Right atrium auricular region (tissue), 2 donors: ENCODE measurements at regions not wholly inside any gene's neighbourhood (a gene's known extent, or its start where the extent isn't known, plus 50 kb on each side); places are given as distances from the start of the nearest gene placed in this dataset.

ENCODE experiments used
- DNase-seq: peaks from one replicate; pipeline ENCODE4 v3.0.0-alpha.2; 2019; ENCODE audit warnings: low spot score
- H3K27ac ChIP-seq, 2 donors: fragments of 200-600 bp; sonication (generic); 1 replicate in 1 of 2; 2 replicates in 1 of 2; pipeline ENCODE4 v1.5.1; 2016 to 2019
- H3K27me3 ChIP-seq, 2 donors: fragments of 200-600 bp; sonication (generic); one replicate each; pipeline versions ENCODE4 v1.5.1 to v1.6.0; 2017 to 2019
- H3K36me3 ChIP-seq: fragments of 200-600 bp; sonication (generic); one replicate; pipeline ENCODE4 v1.5.1; 2016
- H3K4me1 ChIP-seq, 2 donors: fragments of 200-600 bp; sonication (generic); one replicate each; pipeline versions ENCODE4 v1.5.1 to v1.6.0; 2017 to 2019
- H3K4me3 ChIP-seq, 2 donors: fragments of 200-600 bp; sonication (generic); 1 replicate in 1 of 2; 2 replicates in 1 of 2; pipeline ENCODE4 v1.5.1; 2017 to 2019; ENCODE audit warnings: mild to moderate bottlenecking in 1 of 2, moderate library complexity in 1 of 2
- H3K9me3 ChIP-seq, 2 donors: fragments of 200-600 bp; sonication (generic); one replicate each; pipeline ENCODE4 v1.5.1; 2019
- CTCF ChIP-seq, 2 donors: fragments of 200-600 bp; sonication (generic); IDR thresholded peaks; one replicate each; pipeline ENCODE4 v1.5.1; 2019; ENCODE audit warnings: antibody characterized with exemption in 2 of 2

- no peak for TF ChIP-seq CTCF (IDR thresholded peaks at IDR 0.05)
- no peak overlapping the region for H3K27ac ChIP-seq
- DNase-seq: no peak
Observed at GRCh38 chr13:40076765-40077362, 421.4 kb downstream of the COG6 start.

GRCh38 chr13:40077396-40078027 is 422.1 kb downstream of the COG6 start:
- Histone ChIP-seq H3K27me3 (no peaks in the 10 kb centered on the region), H3K27ac (no peak overlapping the region), H3K36me3 (no peaks in the 10 kb centered on the region), H3K9me3 (no peaks in the 10 kb centered on the region), H3K4me1 (no peaks in the 10 kb centered on the region), H3K4me3 (no peak overlapping the region)
- DNase-seq: no peak
- TF ChIP-seq CTCF (IDR thresholded peaks at IDR 0.05): no peak

More at GRCh38 chr13:40076765-40077362, 421.4 kb downstream of the COG6 start:
- Histone ChIP-seq H3K9me3 (no peaks in the 10 kb centered on the region), H3K27me3 (no peaks in the 10 kb centered on the region), H3K4me3 (no peak overlapping the region), H3K4me1 (no peaks in the 10 kb centered on the region), H3K36me3 (no peaks in the 10 kb centered on the region)

GRCh38 chr13:40079721-40080120 is 424.3 kb downstream of the COG6 start:
- Histone ChIP-seq H3K27ac (no peak overlapping the region), H3K9me3 (no peaks in the 10 kb centered on the region), H3K4me1 (no peaks in the 10 kb centered on the region), H3K36me3 (no peaks in the 10 kb centered on the region), H3K4me3 (no peak overlapping the region), H3K27me3 (no peaks in the 10 kb centered on the region)
- no peak for DNase-seq
- TF ChIP-seq CTCF (IDR thresholded peaks at IDR 0.05): no peak

- TF ChIP-seq CTCF (IDR thresholded peaks at IDR 0.05): no peak
- no peaks in the 10 kb centered on the region for H3K9me3 ChIP-seq
- H3K27ac ChIP-seq: no peak overlapping the region
- H3K4me3 ChIP-seq: no peak overlapping the region
- no peaks in the 10 kb centered on the region for H3K27me3 ChIP-seq
- no peak for DNase-seq
- H3K36me3 ChIP-seq: no peaks in the 10 kb centered on the region
- no peaks in the 10 kb centered on the region for H3K4me1 ChIP-seq
Observed at GRCh38 chr13:40080676-40081075, 425.2 kb downstream of the COG6 start.

- Histone ChIP-seq H3K4me1 (no peaks in the 10 kb centered on the region), H3K9me3 (no peaks in the 10 kb centered on the region), H3K27me3 (no peaks in the 10 kb centered on the region), H3K27ac (no peak overlapping the region), H3K4me3 (no peak overlapping the region), H3K36me3 (no peaks in the 10 kb centered on the region)
- peak; percentile 60 for DNase-seq
- no peak for TF ChIP-seq CTCF (IDR thresholded peaks at IDR 0.05)
Observed at GRCh38 chr13:40082639-40083038, 427.2 kb downstream of the COG6 start.

GRCh38 chr13:40083841-40084240 is 428.4 kb downstream of the COG6 start:
- H3K27me3 ChIP-seq: no peaks in the 10 kb centered on the region
- H3K4me1 ChIP-seq: no peaks in the 10 kb centered on the region
- H3K9me3 ChIP-seq: no peaks in the 10 kb centered on the region
- H3K27ac ChIP-seq: no peak overlapping the region
- H3K36me3 ChIP-seq: no peaks in the 10 kb centered on the region
- DNase-seq: no peak
- no peak for TF ChIP-seq CTCF (IDR thresholded peaks at IDR 0.05)
- H3K4me3 ChIP-seq: no peak overlapping the region
